HEK293T (cell line): ENCODE measurements at regions not wholly inside any gene's neighbourhood (a gene's known extent, or its start where the extent isn't known, plus 50 kb on each side); places are given as distances from the start of the nearest gene placed in this dataset.

ENCODE experiments used
- BHLHE40 ChIP-seq: fragments of 450-650 bp; IDR thresholded peaks from 2 replicates; pipeline ENCODE4 v1.6.1; 2016; ENCODE audit warnings: mild to moderate bottlenecking, moderate library complexity, borderline replicate concordance
- ELF4 ChIP-seq: fragments of 450-650 bp; IDR thresholded peaks from 2 replicates; pipeline ENCODE4 v1.6.1; 2017; ENCODE audit warnings: antibody characterized with exemption
- FOXK2 ChIP-seq: fragments of 450-650 bp; IDR thresholded peaks from 2 replicates; pipeline ENCODE4 v1.6.1; 2016; ENCODE audit warnings: mild to moderate bottlenecking
- FOXM1 ChIP-seq: fragments of 450-650 bp; IDR thresholded peaks from 2 replicates; pipeline ENCODE4 v1.6.1; 2017; ENCODE audit warnings: mild to moderate bottlenecking, borderline replicate concordance
- ZNF384 ChIP-seq: fragments of 450-650 bp; IDR thresholded peaks from 2 replicates; pipeline ENCODE4 v1.6.1; 2016

- TF ChIP-seq FOXM1 (no peak), FOXK2 (no peak), BHLHE40 (no peak), ELF4 (no peak), ZNF384 (no peak)
Measured at GRCh38 chr2:16726577-16726976, 60.9 kb upstream of the CYRIA start.
